ENCODE measurements at regions not wholly inside any gene's neighbourhood (a gene's known extent, or its start where the extent isn't known, plus 50 kb on each side); places are given as distances from the start of the nearest gene placed in this dataset.
A peak's percentile ranks its signal among the peaks of the same experiment; 100 is the strongest.
"Not testable (repeated sequence)": the region's sequence is repeated elsewhere in the genome, so short reads cannot be mapped to it uniquely, and the experiment has no call there.

- DNase-seq = not testable (repeated sequence)
Observed at GRCh38 chr4:131883181-131883580, 1265.9 kb upstream of the PCDH10 start.

- not testable (repeated sequence) for DNase-seq
Observed at GRCh38 chr4:131925662-131926061, 1223.4 kb upstream of the PCDH10 start.

- DNase-seq = not testable (repeated sequence)
Observed at GRCh38 chr4:131967646-131968045, 1181.4 kb upstream of the PCDH10 start.

- peak; percentile 4 for DNase-seq
Observed at GRCh38 chr4:131974730-131975129, 1174.4 kb upstream of the PCDH10 start.

GRCh38 chr4:131975276-131976132 is 1173.6 kb upstream of the PCDH10 start:
- DNase-seq = peak; percentile 32

- DNase-seq = peak; percentile 9
Observed at GRCh38 chr4:131976133-131977002, 1172.7 kb upstream of the PCDH10 start.

- DNase-seq = no peak
Observed at GRCh38 chr4:131978120-131978519, 1171.0 kb upstream of the PCDH10 start.

DNA sequence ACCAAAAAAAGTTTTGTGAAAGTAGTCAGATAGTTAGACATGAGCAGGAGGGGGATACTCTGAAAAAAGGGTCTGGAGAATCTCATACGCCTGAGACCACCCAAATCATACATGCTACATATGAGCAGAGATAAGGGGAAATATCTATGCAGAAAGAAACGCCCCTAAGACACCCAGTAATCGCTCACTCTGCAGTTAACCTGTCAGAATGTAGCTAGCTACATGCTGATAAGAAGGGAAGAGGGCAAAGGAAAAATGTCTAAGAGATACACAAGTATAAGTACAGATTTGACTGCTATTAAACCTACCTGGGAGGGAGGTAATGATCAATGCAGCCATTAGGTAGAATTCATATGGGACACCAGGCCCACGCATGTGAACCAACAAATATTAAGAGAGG is 1159.5 kb upstream of the PCDH10 start:
- DNase-seq = no peak

DNA sequence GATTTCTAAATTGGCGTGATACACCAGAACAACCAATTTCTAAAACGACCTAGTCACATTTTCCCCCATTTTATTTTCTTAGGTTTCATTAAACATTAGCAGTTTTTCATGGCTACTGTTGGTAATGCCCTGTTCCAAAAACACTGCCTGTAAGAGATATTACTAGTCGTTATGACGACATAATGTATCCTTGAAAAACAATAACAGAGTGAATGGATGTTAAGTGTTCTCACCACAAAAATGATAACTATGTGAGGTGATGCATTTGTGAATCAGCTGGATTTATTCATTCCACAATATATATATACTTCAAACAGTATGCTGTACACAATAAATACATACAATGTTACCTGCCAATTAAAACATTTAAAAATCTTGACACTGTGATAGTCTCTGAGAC is 1147.6 kb upstream of the PCDH10 start:
- DNase-seq = no peak

DNA sequence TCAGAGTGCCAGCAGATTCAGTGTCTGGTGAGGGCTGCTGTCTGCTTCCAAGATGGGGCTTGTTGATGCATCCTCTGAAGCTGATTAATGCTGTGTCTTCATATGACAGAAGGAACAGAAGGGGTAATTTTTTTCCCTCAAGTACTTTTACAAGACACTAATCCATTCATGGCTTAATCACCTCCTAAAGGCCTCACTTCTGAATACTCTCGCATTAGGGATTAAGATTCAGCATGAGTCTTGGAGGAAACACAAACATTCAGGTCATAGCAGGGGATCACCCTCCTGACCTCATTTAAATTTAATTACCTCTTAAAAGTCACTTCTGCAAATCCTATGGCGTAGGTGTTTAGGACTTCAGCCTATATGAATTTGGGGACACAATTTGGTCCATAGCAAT is 1145.5 kb upstream of the PCDH10 start:
- DNase-seq = no peak

- no peak for DNase-seq
Observed at GRCh38 chr4:132015321-132015720, 1133.8 kb upstream of the PCDH10 start.

GRCh38 chr4:132016703-132017350 is 1132.3 kb upstream of the PCDH10 start:
- DNase-seq = no peak

- no peak for DNase-seq
Observed at GRCh38 chr4:132026166-132026565, 1122.9 kb upstream of the PCDH10 start.

DNA sequence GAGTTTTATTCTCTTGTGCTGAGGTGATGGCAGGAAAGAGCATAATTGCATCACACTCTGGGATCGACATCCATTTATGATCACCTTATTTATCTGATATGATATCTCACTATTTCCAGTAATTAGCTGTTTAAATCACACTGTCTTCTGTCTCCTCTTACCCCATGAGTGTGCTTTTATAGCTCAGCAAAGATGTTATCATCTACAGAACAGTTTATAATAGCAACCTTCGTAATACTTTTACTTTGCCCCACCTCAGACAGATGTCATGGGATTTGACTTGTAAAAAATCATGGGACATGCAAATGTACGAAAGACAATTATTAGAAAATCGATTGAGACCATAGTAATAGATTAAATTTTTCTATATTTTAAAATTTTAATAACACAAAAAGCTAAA is 1122.3 kb upstream of the PCDH10 start:
- DNase-seq = no peak

DNA sequence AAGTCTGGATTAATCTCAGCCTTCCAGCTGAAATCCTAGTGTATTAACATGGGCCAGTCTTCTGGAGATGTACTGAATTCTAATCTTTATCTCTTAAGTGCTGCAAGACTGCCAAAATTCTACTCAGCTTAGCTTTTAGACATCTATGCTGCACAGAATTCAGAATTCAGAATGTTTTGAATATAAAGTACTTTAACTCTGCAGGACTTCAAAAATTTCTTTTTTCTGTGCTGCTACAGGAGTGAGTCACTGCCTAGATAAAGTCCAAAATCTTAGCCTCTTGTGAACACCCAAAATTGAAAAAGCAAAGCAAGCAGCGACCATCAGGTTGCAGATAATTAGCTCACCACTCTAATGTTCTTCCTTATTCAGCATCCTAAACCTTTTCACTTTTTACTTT is 1092.6 kb upstream of the PCDH10 start:
- DNase-seq = no peak

DNA sequence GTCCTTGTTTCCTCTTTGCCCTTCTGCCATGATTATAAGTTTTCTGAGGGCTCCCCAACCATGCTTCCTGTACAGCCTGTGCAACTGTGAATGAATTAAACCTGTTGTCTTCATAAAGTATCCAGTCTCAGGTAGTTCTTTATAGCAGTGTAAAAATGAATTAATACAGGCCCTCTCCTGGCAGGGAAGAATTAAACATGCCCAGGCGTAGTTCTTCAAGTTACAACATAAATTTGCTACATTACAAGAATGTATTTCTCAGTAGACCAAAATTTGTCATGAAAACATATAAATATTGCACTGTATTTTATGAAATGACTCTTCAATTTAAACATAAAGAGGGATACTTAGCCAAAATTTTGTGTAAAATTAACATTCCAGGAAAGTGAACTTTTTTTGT is 1089.9 kb upstream of the PCDH10 start:
- no peak for DNase-seq

DNA sequence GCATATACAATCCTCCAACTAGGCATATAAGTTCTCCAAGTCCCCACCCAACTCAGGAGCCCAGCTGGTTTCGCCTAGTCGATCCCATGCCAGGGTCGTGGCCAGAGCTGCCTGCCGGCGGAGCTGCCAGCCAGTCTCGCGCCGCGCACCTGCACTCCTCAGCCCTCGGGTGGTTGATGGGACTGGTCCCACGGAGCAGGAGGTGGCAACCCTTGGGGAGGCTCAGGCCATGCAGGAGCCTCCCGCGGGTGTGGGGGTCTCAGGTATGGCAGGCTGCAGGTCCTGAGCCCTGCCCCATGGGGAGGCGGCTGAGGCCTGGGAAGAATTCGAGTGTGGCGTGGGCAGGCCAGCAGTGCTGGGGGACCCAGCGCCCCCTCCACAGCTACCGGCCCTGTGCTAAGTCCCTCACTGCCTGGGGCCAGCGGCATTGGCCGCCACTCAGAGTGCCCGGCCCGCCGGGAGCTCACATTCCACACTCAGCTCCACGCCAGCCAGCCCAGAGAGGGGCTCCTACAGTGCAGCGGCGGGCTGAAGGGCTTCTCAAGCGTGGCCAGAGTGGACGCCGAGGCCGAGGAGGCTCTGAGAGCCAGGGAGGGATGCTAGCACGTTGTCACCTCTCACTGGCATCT is 1086.4 kb upstream of the PCDH10 start:
- DNase-seq = no peak

- DNase-seq = no peak
Observed at GRCh38 chr4:132063829-132064228, 1085.3 kb upstream of the PCDH10 start.

DNA sequence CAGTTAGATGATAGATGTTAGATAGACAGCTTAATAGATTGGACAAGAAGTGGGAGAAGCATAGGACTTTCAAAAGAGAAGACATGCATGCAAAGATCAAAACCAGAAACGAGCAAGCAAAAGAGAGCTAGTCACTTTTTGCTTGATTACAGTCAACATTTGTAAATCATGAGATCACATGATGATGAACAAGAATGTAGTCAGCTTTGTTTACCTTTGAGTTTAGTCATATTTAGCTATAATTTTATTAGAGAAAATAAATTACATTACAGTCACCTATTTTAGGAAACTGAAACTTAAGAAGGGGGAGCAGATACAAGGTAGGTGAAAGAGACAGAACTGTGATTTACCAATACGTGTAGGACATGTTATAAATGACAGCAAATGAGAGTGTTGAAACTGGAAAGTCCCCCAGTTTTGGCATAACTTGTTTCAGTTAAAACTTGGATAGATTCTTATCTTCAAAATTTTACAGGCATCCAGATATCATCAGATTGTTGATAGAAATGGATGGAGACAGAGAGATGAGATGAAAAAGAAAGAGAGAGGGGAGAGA is 1083.1 kb upstream of the PCDH10 start:
- no peak for DNase-seq

GRCh38 chr4:132071815-132072214 is 1077.3 kb upstream of the PCDH10 start:
- DNase-seq = no peak

GRCh38 chr4:132076829-132077228 is 1072.3 kb upstream of the PCDH10 start:
- no peak for DNase-seq

DNA sequence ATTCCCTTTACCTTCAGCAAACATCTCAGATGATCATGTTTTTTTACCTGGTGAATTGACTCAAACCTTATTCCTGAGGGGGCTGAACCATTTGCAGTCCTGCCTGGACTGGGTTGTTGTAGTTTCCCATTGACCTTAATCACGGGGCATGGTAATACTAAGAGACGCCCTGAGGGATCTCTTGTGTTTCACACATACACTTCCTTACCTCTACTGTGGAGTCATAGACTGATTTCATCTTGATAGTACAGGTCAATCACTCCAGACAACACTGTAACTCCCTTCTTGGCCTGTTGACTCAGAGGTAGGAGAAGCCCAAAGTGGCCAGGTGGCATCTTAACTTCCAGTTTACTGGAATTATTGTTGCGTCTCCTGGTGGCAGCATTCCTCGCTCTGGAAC is 1064.0 kb upstream of the PCDH10 start:
- no peak for DNase-seq

Measured in right kidney (tissue), 1 donor.